22Rv1 (cell line): ENCODE measurements at regions not wholly inside any gene's neighbourhood (a gene's known extent, or its start where the extent isn't known, plus 50 kb on each side); places are given as distances from the start of the nearest gene placed in this dataset.

Source experiments
- H3K27ac ChIP-seq: fragments of 450-650 bp; 2 replicates; pipeline ENCODE4 v1.5.1; 2017
- CTCF ChIP-seq: fragments of 450-650 bp; IDR thresholded peaks from 2 replicates; pipeline ENCODE4 v1.5.1; 2017; ENCODE audit warnings: mild to moderate bottlenecking
- ZFX ChIP-seq: fragments of 450-650 bp; IDR thresholded peaks from 2 replicates; pipeline ENCODE4 v1.6.1; 2017; ENCODE audit warnings: antibody characterized with exemption, borderline replicate concordance

- H3K27ac ChIP-seq, result no peak overlapping the region
- no peak for TF ChIP-seq ZFX
- TF ChIP-seq CTCF, result no peak
Observed at GRCh38 chr1:234705615-234706014, 95.6 kb upstream of the IRF2BP2 start.

- H3K27ac ChIP-seq, result no peak overlapping the region
- TF ChIP-seq ZFX (no peak), CTCF (no peak)
Observed at GRCh38 chr1:234704106-234704887, 94.3 kb upstream of the IRF2BP2 start.

- no peak for TF ChIP-seq ZFX
- TF ChIP-seq CTCF, result no peak
- no peak overlapping the region for H3K27ac ChIP-seq
Observed at GRCh38 chr1:234702342-234703000, 92.5 kb upstream of the IRF2BP2 start.

- no peak overlapping the region for H3K27ac ChIP-seq
- TF ChIP-seq CTCF (no peak), ZFX (no peak)
Observed at GRCh38 chr1:234701737-234702341, 91.9 kb upstream of the IRF2BP2 start.

DNA sequence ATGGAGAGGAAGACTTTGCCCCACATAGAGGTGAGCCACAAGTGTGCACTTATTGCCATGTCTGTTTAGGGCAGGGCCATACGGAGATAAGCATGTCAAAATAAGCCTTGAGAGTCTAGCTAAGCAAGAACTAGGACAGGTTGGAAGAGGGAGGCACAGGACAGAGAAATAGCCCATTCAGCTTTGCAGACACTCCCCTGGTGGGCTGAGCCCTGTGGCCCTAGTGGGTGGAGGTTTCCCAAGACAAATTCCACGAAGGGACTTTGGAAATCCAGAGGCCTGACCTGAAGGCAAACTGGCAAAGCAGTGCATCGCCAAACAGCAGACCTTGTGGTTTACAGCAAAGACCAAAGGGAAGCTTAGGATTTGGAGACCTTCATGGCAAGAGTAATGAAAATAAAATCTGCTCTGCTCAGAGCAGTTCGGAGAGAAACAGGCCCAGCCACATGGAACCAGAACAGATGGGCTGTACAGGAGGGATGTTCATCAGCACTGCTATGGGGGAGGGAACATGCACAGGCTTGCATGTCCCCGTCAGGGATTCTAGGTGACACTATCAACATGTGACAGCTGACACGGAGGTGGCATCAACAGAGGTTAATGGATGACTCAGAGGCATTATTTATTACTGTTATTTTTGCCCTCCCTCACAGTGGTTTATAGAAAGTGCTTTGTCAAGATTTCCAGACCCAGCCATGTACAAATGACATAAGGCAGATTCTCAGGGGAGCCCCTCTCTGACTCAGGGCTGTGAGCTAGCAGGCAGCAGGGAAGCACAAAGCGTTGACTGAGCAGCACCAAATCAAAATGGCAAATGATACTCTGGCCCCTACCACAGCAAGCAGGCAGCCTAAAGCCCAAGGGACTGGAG, 90.1 kb upstream of the IRF2BP2 start:
- H3K27ac ChIP-seq, result no peak overlapping the region
- TF ChIP-seq ZFX (no peak), CTCF (no peak)

DNA sequence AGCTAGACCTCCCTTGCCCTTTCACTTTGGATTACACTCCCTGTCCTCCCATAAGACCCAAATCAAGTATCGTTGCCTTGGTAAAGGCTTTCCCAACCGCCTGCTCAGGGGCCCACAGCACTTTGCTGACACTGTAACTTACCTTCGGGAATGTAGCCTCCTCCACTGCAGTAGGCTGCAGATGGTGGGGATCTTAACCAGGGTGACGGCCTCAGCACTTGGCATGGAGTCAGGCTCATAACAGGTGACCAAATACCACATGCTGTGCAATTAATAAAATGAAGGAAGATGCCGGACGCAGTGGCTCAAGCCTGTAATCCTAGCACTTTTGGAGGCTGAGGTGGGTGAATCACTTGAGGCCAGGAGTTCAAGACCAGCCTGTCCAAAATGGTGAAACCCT, 88.7 kb upstream of the IRF2BP2 start:
- no peak for TF ChIP-seq CTCF
- no peak for TF ChIP-seq ZFX

More for the DNA sequence above, 88.7 kb upstream of the IRF2BP2 start:
- H3K27ac ChIP-seq, result no peak overlapping the region
